NCI-H748 (cell line): ENCODE measurements at regions not wholly inside any gene's neighbourhood (a gene's known extent, or its start where the extent isn't known, plus 50 kb on each side); places are given as distances from the start of the nearest gene placed in this dataset.
"Not testable (repeated sequence)": the region's sequence is repeated elsewhere in the genome, so short reads cannot be mapped to it uniquely, and the experiment has no call there.

Source experiments
- DNase-seq: peaks from one replicate; lab custom pipeline; 2025; ENCODE audit not compliant: unreplicated experiment; lab: John Stamatoyannopoulos, UW

DNA sequence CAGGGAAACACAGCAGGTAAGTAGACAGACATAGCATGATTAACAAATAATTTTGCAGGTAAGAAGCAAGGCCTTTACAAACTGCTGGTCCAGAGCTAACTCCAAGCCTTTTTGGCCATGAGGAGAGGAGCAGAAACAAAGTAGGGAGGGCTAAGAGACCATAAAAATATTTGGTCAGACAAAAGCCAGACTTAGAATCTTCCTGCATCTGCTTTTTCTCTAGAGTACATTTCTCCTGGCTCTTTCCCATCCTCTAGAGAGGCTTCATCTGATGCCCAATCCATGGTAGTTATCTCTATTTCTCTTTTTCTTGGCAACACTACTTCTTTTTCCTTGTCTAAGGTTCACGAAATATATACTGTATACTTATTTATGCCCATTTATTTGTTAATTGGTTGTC lies 577.1 kb downstream of the PIK3C3 start:
- DNase-seq = no peak

DNA sequence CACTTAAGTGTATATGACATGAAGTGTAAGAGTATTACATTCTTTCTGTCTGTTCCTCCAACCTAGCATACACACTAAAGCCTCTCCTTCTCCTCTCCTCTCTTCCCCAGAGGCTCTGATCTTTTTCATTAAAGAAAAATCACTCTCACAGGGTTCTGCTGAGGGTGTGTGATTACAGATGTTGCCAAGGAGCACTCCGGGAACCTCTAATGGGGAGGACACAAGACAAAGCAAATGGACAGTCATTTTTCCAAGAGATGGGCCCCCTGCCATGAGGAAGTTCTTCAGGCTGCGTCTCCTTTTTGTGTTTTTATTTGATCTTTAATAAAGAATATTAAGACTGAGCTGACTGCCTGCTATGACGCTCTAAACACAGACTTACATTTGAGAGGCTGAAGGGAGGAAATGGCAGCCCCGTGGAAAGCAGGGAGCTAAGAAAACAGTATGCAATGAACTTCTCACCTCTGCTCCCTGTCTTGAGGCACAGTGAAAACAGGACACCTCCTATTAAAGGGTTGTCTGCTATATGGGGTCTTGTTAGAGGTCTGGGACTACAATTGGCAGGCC lies 578.1 kb downstream of the PIK3C3 start:
- DNase-seq = no peak

DNA sequence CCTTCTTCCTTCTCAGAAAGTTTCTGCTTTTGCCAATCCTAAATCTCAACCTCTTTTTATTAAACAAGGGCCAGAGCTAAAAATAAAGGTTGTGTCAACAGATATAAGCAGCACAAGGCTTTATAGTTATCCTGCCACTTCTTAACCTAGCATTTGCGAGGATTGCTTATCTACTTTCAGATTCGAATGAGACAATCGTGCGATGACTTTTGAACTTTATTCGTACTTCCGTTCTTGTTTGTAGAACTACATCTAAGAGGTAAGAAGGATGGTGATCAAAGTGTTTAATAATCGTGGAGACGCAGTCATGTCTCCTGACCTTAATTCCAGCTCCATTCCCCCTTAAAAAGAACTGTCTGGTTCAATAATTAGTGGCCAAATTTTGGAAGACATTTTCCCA lies 578.6 kb downstream of the PIK3C3 start:
- no peak for DNase-seq

DNA sequence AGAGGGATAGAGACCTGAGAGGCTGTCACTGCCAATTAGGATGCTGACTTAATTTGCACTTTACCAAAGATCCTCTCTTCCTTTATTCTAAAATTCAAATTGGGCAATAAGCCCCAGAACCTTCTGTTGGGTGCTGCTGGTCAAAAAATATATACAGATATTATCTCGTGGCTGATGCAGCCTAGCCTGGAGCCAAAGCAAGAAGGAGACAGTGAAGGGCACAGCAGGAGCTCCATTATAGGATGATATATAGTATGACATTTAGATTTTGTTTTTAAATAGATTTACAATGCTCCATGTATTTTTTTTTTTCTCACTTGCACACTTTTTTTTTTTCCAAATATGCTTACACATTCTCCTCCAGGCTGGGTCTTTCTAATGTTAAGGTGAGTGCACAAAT lies 579.3 kb downstream of the PIK3C3 start:
- DNase-seq = no peak

DNA sequence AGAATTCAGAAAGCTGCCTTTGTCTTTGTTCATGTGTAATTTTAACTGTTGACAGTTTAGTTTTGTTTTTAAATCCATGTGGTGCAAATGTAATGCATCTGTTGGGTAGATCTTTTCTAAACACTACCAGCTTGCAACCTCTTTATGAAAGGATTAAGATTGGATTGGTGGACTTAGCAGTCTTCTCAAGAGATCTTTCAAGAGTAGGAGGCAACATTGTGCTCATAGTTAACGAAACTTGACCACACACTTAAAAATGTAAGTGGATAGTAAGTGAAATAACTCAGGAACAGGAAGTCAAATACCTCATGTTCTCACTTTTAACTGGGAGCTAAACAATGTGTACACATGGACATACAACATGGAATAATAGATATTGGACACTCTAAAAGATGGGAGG lies 579.0 kb downstream of the RIT2 start:
- no peak for DNase-seq

DNA sequence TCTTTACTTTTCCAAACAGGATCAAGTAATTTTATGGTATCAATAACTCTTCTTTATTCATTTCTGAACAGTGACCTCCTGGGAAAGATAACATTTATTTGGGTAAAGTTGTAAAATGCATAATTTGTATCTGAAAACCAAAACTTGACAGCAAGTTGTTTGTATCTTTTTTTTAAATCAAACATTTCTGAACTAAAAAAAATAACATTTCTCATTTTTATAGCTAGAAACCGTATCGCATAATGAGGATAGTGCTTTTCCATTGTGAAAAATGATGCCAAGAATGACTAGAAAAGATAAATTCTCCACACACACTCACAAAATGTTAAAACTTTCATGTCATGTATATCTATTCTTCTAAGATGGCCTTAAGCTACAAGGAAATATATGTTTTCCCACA lies 578.2 kb downstream of the RIT2 start:
- DNase-seq = no peak

DNA sequence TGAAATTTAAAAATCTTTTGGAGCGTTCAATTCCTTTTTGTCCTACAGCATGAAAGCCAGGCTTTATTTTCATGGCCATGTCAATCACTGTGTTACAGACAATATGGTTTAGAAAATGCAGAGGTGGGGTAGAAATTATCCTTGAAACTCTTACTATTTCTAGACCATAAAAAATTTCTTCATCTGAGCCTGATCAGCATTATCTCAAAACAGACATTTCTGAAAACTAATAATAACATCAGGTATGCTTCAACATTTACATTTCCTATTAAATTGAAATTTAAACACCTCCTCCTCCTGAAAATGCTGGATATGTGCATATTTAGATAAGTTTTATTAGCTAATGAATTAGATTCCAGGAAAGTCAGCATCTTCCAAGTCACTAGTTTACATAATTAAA lies 570.6 kb downstream of the RIT2 start:
- no peak for DNase-seq

DNA sequence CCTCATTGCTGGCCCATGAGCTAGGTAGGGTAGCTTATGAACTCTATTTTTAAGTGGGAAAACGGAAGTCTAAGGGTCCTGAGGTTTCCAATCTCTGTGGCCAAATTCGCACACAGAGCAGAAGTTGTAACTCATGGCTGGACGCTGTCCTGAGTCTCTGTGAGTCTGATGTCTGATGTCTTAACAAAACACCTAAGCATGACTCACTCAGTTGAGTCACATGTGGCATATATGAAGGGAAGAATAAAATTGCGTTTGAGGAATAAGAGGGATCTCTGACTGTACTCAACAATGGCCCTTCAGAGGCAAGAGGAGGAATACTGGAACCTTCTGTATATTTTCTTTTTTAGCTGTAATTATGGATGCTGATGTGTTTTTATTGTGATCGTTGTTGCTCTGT lies 569.7 kb downstream of the RIT2 start:
- DNase-seq = no peak

DNA sequence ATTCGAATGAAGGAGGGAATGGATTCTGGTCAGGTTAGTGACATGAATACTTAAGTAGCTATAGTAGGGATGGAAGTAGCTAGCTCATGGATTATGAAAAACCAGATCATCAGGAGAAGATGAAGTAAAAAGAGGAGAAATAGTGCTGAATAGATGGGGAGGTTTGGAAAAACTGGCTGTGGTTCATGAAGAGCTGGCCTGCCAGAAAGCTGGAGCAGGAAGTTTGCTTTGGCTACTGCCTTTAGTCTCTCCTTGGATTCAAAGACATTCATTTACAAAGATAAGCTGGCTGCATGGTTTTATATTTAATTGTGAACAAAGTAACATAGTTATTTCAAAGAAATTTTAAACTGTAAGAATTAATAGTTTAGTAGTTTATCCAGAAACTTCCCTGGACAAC lies 567.0 kb downstream of the RIT2 start:
- DNase-seq = no peak

DNA sequence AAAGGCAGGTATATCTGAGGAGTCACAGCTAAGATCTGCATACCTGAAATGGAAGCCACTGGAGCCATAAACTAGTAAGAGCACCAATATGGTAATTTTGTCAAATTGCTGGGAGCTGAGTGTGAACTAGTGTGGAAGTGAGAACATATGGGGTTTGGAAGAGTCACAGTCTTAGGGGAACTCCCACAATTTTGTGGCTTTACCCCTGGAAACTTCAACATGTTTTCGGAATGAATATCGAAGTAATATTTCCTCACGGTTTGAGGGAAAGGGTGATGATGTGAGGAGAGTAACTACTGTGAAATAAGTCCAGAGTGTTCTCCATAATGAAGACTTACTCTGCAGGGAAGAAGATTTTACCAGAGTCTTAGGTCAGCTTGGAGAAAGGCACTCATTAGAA lies 565.9 kb downstream of the RIT2 start:
- no peak for DNase-seq

DNA sequence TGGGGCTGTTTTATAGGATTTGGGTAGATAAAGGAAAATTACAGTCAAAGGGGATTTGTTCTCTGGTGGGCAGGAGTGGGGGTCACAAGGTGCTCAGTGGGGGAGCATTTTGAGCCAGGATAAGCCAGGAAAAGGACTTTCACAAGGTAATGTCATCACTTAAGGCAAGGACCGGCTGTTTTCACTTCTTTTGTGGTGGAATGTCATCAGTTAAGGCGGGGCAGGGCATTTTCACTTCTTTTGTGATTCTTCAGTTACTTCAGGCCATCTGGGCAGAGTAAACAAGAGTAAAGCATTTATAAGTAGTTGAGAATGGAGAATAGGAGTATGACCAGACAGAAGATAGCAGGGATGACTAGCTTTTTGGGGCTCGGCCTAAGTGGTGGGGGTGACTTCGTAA lies 562.9 kb downstream of the RIT2 start:
- not testable (repeated sequence) for DNase-seq

DNA sequence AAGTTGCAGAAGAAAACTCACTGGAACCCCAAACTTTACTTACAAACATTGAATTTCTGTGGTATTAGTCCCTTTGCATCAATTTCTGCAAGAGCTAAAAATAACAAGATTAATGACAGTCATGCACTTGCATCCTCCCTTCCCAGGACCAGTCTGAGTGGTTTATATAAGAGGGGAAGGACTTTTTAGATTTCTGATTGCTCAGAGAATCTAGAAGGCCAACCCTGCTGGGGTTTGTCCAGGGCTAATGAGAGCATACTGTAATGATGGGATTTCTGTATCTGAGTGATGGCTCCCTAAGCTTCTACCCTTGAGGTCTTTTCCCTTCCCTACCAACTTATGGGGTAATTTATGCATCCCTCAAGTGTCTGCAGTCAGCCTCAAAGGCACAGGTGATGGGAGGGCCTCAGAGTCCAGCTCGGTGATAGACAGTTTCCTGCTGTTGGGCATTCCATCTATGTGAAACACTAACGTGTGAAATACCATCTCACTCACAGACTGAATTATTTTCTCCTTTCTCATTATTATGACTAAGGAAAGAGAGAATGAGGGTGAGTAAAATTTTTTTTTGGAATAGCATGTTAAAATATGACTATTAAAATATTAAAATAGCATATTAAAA lies 556.3 kb downstream of the RIT2 start:
- no peak for DNase-seq

DNA sequence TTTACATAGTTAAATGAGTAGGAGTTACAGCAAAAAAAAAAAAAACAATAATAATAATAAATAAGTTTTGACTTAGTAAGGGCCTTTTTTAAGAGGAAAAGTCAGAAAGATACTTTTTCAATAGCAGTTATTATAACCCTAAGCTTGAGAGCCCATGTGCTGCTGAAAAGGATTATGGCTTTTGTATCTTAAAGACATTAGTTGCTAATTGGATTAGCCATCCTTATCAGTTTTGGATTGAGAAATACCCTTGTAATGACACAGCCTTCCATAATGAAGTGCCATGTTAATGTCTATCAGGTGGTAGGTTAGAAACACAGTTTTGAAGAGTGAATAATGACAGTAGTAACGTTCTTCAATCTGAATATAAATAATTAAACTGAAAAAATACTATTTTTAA lies 554.0 kb downstream of the RIT2 start:
- no peak for DNase-seq

DNA sequence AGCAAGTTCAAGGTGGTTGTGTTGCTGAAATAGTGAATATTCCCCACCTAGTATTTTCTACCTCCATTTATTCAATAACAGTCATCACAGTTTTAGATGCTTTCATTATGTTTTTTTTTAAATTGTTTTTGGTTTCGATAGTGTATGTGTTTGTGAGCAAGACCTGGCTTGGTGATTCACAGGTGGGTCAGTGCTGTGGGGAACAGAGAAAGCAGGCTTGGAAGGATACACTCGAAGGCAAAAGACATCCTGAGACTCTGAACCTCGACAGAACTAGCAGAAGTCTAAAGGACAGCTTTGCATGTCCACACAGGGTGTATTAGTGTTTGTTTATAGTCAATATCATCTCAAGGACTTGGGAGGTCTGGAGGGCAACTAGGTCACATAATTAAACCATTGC lies 551.5 kb downstream of the RIT2 start:
- no peak for DNase-seq

DNA sequence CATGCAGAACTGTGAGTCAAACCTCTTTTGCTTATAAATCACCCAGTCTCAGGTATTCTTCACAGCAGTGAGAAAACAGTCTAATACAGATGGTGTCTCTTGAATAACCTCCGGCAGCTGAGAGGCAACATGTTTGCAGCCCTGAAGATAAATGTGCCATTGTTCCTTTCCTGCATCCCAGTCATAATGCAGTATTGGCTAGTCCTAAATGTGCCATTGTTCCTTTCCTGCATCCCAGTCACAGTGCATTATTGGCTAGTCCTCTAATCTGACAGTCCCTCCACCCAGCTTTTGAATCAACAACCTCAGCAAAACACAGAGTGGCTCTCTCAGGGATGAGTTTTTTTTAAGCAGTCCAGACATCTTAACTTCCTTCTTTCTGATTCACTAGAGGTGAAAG lies 550.7 kb downstream of the RIT2 start:
- no peak for DNase-seq

DNA sequence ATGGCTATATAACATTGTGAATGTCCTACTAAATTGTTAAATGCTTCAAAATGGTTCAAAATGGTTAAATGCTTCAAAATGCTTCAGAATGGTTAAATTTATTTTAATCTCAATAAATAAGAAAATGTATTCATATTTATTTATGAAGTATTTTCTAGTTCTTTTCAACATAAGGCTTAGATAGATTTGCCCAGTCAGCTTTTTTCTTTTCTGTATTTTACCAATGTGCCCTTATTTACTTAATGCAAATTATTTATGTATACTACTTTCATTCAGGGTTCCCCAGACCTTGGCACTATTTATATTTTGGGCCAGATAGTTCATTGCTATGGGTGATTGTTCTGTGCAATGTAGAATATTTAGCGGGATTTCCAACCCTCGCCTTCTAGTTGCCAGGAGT lies 546.7 kb downstream of the RIT2 start:
- DNase-seq = no peak

DNA sequence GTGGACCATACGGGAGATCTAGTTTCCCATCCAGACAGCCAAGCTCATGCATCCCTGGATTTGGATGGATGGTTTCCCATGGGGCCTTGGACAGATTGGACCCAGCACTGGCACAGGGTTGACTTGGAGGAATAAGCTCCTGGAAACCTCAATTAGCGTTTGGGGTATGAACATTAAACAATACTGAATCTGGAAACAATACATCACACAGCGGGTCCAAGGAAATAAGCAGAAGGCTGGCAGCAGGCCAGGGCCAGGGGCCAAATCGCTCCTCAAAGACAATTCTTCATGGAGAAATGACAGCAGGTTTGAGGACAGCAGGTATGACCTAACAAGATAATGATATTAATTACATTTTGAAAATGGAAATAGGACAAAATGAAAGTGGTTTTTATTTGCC lies 540.6 kb downstream of the RIT2 start:
- DNase-seq = peak; percentile 99

DNA sequence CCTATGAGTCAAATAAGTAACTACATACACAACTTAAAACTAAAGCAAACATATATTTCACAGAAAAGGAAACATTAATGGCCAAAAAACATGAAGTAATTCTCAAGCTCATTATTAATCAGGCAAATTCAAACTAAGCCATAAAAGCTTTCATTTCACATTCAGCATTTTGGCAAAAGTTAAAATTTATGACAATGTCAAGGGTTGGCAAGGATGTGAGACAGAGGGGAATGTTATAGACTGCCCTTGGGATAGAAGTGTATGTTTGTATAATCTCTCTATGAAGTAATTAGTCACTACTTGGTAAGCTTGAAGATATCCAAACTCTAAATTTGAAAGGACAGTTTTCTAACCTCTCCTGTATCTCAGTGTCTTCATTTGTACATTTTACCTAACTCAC lies 539.4 kb downstream of the RIT2 start:
- DNase-seq = no peak

DNA sequence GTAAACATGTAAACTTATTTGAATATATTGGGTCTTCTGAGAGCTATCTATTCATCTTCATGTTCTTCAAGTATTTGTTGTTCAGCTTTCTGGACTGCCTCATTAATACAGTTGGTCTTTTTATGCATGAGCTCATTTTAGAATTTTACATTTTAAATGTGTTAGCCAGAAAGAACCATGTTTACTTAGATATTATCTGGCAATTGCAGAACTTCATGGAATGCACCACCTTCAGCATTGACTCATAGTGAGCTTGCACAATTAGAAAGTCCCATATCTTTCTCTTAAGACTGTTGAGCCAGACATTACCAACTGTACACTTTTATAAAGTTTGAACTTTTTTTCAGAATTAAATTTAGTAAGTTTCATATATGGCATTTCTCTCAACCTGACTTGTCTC lies 536.7 kb downstream of the RIT2 start:
- DNase-seq = no peak

DNA sequence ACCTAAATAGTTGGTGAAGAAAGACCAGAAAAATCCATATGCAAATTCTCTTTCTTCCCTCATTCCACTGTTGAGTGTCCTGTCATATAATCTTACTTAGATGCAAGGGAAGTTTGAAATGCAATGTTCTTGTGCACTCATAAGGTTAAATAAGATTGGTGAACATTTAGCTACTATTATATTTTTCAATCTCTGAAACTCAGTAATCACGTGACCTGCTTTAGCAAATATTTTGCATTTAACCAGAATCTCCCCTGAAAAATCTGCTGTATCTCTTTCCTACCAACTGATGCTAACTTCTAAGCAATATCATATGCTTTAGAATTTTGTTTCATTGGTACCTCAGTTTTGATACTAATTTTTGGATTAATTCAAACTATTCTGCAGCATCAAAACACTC lies 533.2 kb downstream of the RIT2 start:
- no peak for DNase-seq

DNA sequence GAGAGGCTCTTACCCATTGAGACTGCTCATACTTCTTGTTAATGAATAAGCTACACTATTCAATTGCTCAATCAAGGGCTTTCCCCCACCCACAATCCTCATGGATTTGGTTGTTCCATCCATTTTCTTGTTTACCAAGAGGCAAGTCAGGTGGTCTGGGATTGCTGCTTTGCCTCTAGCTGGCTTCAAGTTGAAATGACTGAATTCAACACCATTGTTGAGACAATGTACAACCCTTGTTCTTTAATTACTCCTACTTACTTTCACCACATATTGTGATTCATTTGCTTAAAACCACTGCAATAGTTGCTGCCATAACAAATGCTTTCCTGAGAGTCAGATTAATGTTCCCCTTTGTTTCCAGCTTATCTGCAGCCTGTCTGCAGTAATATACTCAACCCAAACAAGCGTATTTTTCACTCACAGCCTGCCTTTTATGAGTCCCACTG lies 532.2 kb downstream of the RIT2 start:
- no peak for DNase-seq

DNA sequence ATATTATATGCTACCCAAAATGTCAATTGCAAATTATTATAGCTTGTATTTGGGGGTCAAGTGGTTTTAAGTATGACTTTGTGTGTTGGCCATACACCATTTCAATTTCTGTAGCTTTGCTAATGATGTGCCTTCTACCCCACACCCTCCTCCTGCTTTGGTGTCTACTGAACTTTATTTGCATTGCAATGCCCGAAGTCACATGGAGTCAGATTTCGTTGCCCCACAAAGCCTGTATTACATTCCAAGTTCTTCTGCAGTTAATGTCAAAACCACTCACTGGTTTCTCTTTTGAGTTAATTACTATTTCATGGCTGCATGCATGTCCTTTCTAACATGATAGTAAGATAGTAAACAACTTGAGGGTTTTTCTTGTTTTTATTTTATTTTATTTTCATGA lies 528.9 kb downstream of the RIT2 start:
- no peak for DNase-seq

DNA sequence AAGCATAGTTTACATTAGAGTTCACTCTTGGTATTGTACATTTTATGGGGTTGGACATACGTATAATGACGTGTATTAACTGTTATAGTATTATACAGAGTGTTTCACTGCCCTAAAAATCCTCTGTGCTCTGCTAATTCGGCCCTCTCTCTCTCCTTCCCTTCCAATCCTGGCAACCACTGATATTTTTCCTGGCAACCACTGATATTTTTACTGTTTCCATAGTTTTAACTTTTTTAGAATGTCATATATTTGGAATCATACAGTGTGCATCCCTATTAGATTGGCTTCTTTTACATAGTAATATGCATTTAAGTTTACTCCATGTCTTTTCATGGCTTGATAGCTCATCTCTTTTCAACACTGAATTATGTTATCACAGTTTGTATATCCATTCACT lies 526.7 kb downstream of the RIT2 start:
- DNase-seq = no peak
